ENCODE measurements at regions not wholly inside any gene's neighbourhood (a gene's known extent, or its start where the extent isn't known, plus 50 kb on each side); places are given as distances from the start of the nearest gene placed in this dataset.

GRCh38 chr9:73565026-73565425 is 413.4 kb downstream of the ANXA1 start:
- ATAC-seq (ENCODE audit: low FRiP score in 2 of 2) = no peak
- no peak overlapping the region for H3K4me3 ChIP-seq
- no peak overlapping the region for H3K27ac ChIP-seq

GRCh38 chr9:73565833-73566465 is 414.3 kb downstream of the ANXA1 start:
- Histone ChIP-seq H3K27ac (no peak overlapping the region), H3K36me3 (no peaks in the 10 kb centered on the region), H3K4me1 (no peaks in the 10 kb centered on the region), H3K9me3 (no peaks in the 10 kb centered on the region), H3K27me3 (no peaks in the 10 kb centered on the region), H3K4me3 (no peak overlapping the region)
- no peak for TF ChIP-seq POLR2A (IDR thresholded peaks at IDR 0.05)
- no peak for TF ChIP-seq POLR2AphosphoS5 (IDR thresholded peaks at IDR 0.05)
- no peak for TF ChIP-seq CTCF (IDR thresholded peaks at IDR 0.05)
- DNase-seq = no peak
- ATAC-seq (ENCODE audit: low FRiP score in 2 of 2) = no peak

More at GRCh38 chr9:73565026-73565425, 413.4 kb downstream of the ANXA1 start:
- H3K9me3 ChIP-seq = no peaks in the 10 kb centered on the region
- DNase-seq = no peak
- H3K36me3 ChIP-seq = no peaks in the 10 kb centered on the region
- WGBS, 2 donors = 92 to 95% methylated on average over 4 of the region's 4 CpGs
- TF ChIP-seq POLR2AphosphoS5 (IDR thresholded peaks at IDR 0.05) = no peak
- TF ChIP-seq EP300 (IDR thresholded peaks at IDR 0.05) = no peak
- no peak for TF ChIP-seq POLR2A (IDR thresholded peaks at IDR 0.05)
- TF ChIP-seq CTCF (IDR thresholded peaks at IDR 0.05) = no peak
- H3K27me3 ChIP-seq = no peaks in the 10 kb centered on the region
- H3K4me1 ChIP-seq = no peaks in the 10 kb centered on the region

GRCh38 chr9:73566627-73567026 is 415.0 kb downstream of the ANXA1 start:
- Histone ChIP-seq H3K36me3 (no peaks in the 10 kb centered on the region), H3K27me3 (no peaks in the 10 kb centered on the region), H3K9me3 (no peaks in the 10 kb centered on the region), H3K27ac (no peak overlapping the region), H3K4me3 (no peak overlapping the region), H3K4me1 (no peaks in the 10 kb centered on the region)
- ATAC-seq (ENCODE audit: low FRiP score in 2 of 2) (no peak), DNase-seq (no peak)
- 81 to 86% methylated on average over 1 of the region's 1 CpG for WGBS, 2 donors
- TF ChIP-seq EP300 (IDR thresholded peaks at IDR 0.05) = no peak
- no peak for TF ChIP-seq POLR2A (IDR thresholded peaks at IDR 0.05)
- TF ChIP-seq POLR2AphosphoS5 (IDR thresholded peaks at IDR 0.05) = no peak

- ATAC-seq (ENCODE audit: low FRiP score in 2 of 2) (no peak), DNase-seq (no peak)
- Histone ChIP-seq H3K4me3 (no peak overlapping the region), H3K27ac (no peak overlapping the region), H3K36me3 (no peaks in the 10 kb centered on the region), H3K4me1 (no peaks in the 10 kb centered on the region), H3K9me3 (no peaks in the 10 kb centered on the region), H3K27me3 (no peaks in the 10 kb centered on the region)
- TF ChIP-seq POLR2AphosphoS5 (IDR thresholded peaks at IDR 0.05) = no peak
- 56 to 64% methylated on average over 4 of the region's 4 CpGs for WGBS, 2 donors
These were observed 421.6 kb downstream of the ANXA1 start for GRCh38 chr9:73573235-73573634.

- 66 to 67% methylated on average over 4 of the region's 4 CpGs for WGBS, 2 donors
- no peaks in the 10 kb centered on the region for H3K36me3 ChIP-seq
- TF ChIP-seq POLR2A (IDR thresholded peaks at IDR 0.05) (no peak), EP300 (IDR thresholded peaks at IDR 0.05) (no peak), POLR2AphosphoS5 (IDR thresholded peaks at IDR 0.05) (no peak), CTCF (IDR thresholded peaks at IDR 0.05) (no peak)
These were observed 423.7 kb downstream of the ANXA1 start for GRCh38 chr9:73575101-73576060.

More at GRCh38 chr9:73575101-73576060, 423.7 kb downstream of the ANXA1 start:
- no peak for ATAC-seq (ENCODE audit: low FRiP score in 2 of 2)
- Histone ChIP-seq H3K9me3 (no peaks in the 10 kb centered on the region), H3K4me1 (no peaks in the 10 kb centered on the region), H3K4me3 (no peak overlapping the region), H3K27ac (no peak overlapping the region), H3K27me3 (no peaks in the 10 kb centered on the region)
- DNase-seq = no peak

All from upper lobe of left lung (tissue), 6 donors.